Liver (tissue), 8 donors: ENCODE measurements at regions not wholly inside any gene's neighbourhood (a gene's known extent, or its start where the extent isn't known, plus 50 kb on each side); places are given as distances from the start of the nearest gene placed in this dataset.

Experiments
- DNase-seq: peaks from one replicate; pipeline ENCODE4 v3.0.0-alpha.2; 2017; ENCODE audit warnings: low spot score
- H3K27ac ChIP-seq, 2 donors: one replicate each; pipeline ENCODE4 v1.7.0; 2013; ENCODE audit warnings: inconsistent platforms in 2 of 2, low read length in 2 of 2, control low read depth in 1 of 2, low read depth in 1 of 2, mild to moderate bottlenecking in 1 of 2
- H3K27me3 ChIP-seq, 4 donors: one replicate each; pipeline versions ENCODE4 v1.6.1 to v1.7.0; 2013; ENCODE audit warnings: low read length in 3 of 4, inconsistent platforms in 1 of 4, mild to moderate bottlenecking in 1 of 4, moderate library complexity in 1 of 4; ENCODE audit not compliant: control insufficient read depth in 4 of 4, insufficient read depth in 4 of 4
- H3K36me3 ChIP-seq, 4 donors: one replicate each; pipeline versions ENCODE4 v1.6.1 to v1.7.0; 2013; ENCODE audit warnings: low read length in 3 of 4, mild to moderate bottlenecking in 3 of 4, low read depth in 1 of 4, moderate library complexity in 1 of 4; ENCODE audit not compliant: control insufficient read depth in 4 of 4, insufficient read depth in 3 of 4
- H3K4me1 ChIP-seq, 4 donors: one replicate each; pipeline versions ENCODE4 v1.6.1 to v1.7.0; 2013; ENCODE audit warnings: low read length in 3 of 4, mild to moderate bottlenecking in 3 of 4, moderate library complexity in 1 of 4; ENCODE audit not compliant: control insufficient read depth in 4 of 4, insufficient read depth in 4 of 4
- H3K4me3 ChIP-seq, 3 donors: one replicate each; pipeline versions ENCODE4 v1.6.1 to v1.7.0; 2013; ENCODE audit warnings: low read length in 3 of 3, control low read depth in 1 of 3, low read depth in 1 of 3, mild to moderate bottlenecking in 1 of 3
- H3K9ac ChIP-seq, 2 donors: one replicate each; pipeline ENCODE4 v1.7.0; 2013; ENCODE audit warnings: low read length in 2 of 2, mild to moderate bottlenecking in 2 of 2, moderate library complexity in 2 of 2, control low read depth in 1 of 2, low read depth in 1 of 2
- H3K9me3 ChIP-seq, 4 donors: one replicate each; pipeline versions ENCODE4 v1.6.1 to v1.7.0; 2013; ENCODE audit warnings: low read length in 3 of 4; ENCODE audit not compliant: control insufficient read depth in 4 of 4
- ATF3 ChIP-seq: IDR thresholded peaks from 2 replicates; pipeline ENCODE4 v1.6.1; 2016; ENCODE audit warnings: antibody characterized with exemption
- CTCF ChIP-seq: fragments of 150-350 bp; IDR thresholded peaks from 2 replicates; pipeline ENCODE4 v1.5.1; 2017; ENCODE audit warnings: improper control_type of control experiment, low read depth, low read length; ENCODE audit not compliant: missing input control
- EGR1 ChIP-seq, 2 donors: IDR thresholded peaks; 2 replicates each; pipeline ENCODE4 v1.6.1; 2016 to 2018; ENCODE audit warnings: antibody characterized with exemption in 2 of 2, low read depth in 2 of 2
- FOXA1 ChIP-seq: IDR thresholded peaks from 2 replicates; pipeline ENCODE4 v1.6.1; 2016; ENCODE audit warnings: antibody characterized with exemption
- FOXA2 ChIP-seq: IDR thresholded peaks from 2 replicates; pipeline ENCODE4 v1.6.1; 2016; ENCODE audit warnings: antibody characterized with exemption
- HNF4A ChIP-seq, 2 donors: conservative IDR thresholded peaks; 2 replicates each; pipeline ENCODE4 v1.6.1; 2016; ENCODE audit warnings: antibody characterized with exemption in 2 of 2, mild to moderate bottlenecking in 2 of 2
- HNF4G ChIP-seq: IDR thresholded peaks from 2 replicates; pipeline ENCODE4 v1.6.1; 2016; ENCODE audit warnings: antibody characterized with exemption
- JUND ChIP-seq, 2 donors: IDR thresholded peaks; 2 replicates each; pipeline ENCODE4 v1.6.1; 2016; ENCODE audit warnings: antibody characterized with exemption in 2 of 2
- MAX ChIP-seq: IDR thresholded peaks from 2 replicates; pipeline ENCODE4 v1.6.1; 2016; ENCODE audit warnings: antibody characterized with exemption
- NR2F2 ChIP-seq: IDR thresholded peaks from 2 replicates; pipeline ENCODE4 v1.6.1; 2016; ENCODE audit warnings: antibody characterized with exemption
- RAD21 ChIP-seq, 2 donors: IDR thresholded peaks; 2 replicates each; pipeline ENCODE4 v1.6.1; 2016; ENCODE audit warnings: antibody characterized with exemption in 2 of 2, mild to moderate bottlenecking in 2 of 2
- SP1 ChIP-seq: IDR thresholded peaks from 2 replicates; pipeline ENCODE4 v1.6.1; 2018; ENCODE audit warnings: antibody characterized with exemption, mild to moderate bottlenecking
- TAF1 ChIP-seq: conservative IDR thresholded peaks from 2 replicates; pipeline ENCODE4 v1.6.1; 2016; ENCODE audit warnings: antibody characterized with exemption, mild to moderate bottlenecking
- ZBTB33 ChIP-seq: IDR thresholded peaks from 2 replicates; pipeline ENCODE4 v1.6.1; 2016; ENCODE audit warnings: antibody characterized with exemption
- WGBS: extraction: QIAGEN DNeasy Blood & Tissue Kit; methylation state at CpG from one replicate; pipeline ENCODE4 v1.1.7; 2013; 5-methylcytosine and 5-hydroxymethylcytosine counted together
- TF ChIP-seq, protein P1 (sequence below): IDR thresholded peaks from 2 replicates; pipeline ENCODE4 v1.6.1; 2016; ENCODE audit warnings: antibody characterized with exemption, mild to moderate bottlenecking
- donor health status: healthy.
- donor health status: healthy.
- donor health status: healthy.
- donor health status: healthy.
- donor health status: healthy.

GRCh38 chr5:92328584-92329259, 945.6 kb upstream of the ARRDC3 start:
- WGBS, result 81% methylated on average over 4 of the region's 4 CpGs
- TF ChIP-seq RAD21 (IDR thresholded peaks at IDR 0.05), result no peak
- TF ChIP-seq FOXA2, result no peak
- no peak for TF ChIP-seq CTCF
- no peak for TF ChIP-seq TAF1
- TF ChIP-seq NR2F2, result no peak
- no peak for TF ChIP-seq HNF4A (conservative IDR thresholded peaks at IDR 0.05)
- no peak for TF ChIP-seq ATF3
- TF ChIP-seq EGR1 (IDR thresholded peaks at IDR 0.05; ENCODE audit: low read depth in 2 of 2), result no peak
- TF ChIP-seq JUND (IDR thresholded peaks at IDR 0.05), result no peak
- TF ChIP-seq FOXA1, result no peak

GRCh38 chr5:92320446-92320845, 937.3 kb upstream of the ARRDC3 start:
- no peak for DNase-seq
- Histone ChIP-seq H3K9ac (no peak overlapping the region), H3K27me3 (no peaks in the 10 kb centered on the region), H3K36me3 (no peaks in the 10 kb centered on the region), H3K9me3 (no peaks in the 10 kb centered on the region), H3K4me1 (peaks cover 0 to 2% (median 0%) of the 10 kb centered on the region in 4 donors), H3K27ac (no peak overlapping the region), H3K4me3 (no peak overlapping the region)
- WGBS, result 84% methylated on average over 5 of the region's 5 CpGs
- no peak for TF ChIP-seq HNF4A (conservative IDR thresholded peaks at IDR 0.05)
- no peak for TF ChIP-seq EGR1 (IDR thresholded peaks at IDR 0.05; ENCODE audit: low read depth in 2 of 2)
- TF ChIP-seq NR2F2, result no peak
- TF ChIP-seq TAF1, result no peak
- no peak for TF ChIP-seq MAX
- no peak for TF ChIP-seq ATF3
- no peak for TF ChIP-seq SP1
- no peak for TF ChIP-seq JUND (IDR thresholded peaks at IDR 0.05)
- TF ChIP-seq HNF4G, result no peak
- no peak for TF ChIP-seq ZBTB33
- TF ChIP-seq, protein P1, sequence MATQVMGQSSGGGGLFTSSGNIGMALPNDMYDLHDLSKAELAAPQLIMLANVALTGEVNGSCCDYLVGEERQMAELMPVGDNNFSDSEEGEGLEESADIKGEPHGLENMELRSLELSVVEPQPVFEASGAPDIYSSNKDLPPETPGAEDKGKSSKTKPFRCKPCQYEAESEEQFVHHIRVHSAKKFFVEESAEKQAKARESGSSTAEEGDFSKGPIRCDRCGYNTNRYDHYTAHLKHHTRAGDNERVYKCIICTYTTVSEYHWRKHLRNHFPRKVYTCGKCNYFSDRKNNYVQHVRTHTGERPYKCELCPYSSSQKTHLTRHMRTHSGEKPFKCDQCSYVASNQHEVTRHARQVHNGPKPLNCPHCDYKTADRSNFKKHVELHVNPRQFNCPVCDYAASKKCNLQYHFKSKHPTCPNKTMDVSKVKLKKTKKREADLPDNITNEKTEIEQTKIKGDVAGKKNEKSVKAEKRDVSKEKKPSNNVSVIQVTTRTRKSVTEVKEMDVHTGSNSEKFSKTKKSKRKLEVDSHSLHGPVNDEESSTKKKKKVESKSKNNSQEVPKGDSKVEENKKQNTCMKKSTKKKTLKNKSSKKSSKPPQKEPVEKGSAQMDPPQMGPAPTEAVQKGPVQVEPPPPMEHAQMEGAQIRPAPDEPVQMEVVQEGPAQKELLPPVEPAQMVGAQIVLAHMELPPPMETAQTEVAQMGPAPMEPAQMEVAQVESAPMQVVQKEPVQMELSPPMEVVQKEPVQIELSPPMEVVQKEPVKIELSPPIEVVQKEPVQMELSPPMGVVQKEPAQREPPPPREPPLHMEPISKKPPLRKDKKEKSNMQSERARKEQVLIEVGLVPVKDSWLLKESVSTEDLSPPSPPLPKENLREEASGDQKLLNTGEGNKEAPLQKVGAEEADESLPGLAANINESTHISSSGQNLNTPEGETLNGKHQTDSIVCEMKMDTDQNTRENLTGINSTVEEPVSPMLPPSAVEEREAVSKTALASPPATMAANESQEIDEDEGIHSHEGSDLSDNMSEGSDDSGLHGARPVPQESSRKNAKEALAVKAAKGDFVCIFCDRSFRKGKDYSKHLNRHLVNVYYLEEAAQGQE, result no peak
- no peak for TF ChIP-seq RAD21 (IDR thresholded peaks at IDR 0.05)

More at GRCh38 chr5:92328584-92329259, 945.6 kb upstream of the ARRDC3 start:
- no peak for DNase-seq
- H3K4me1 ChIP-seq, result no peaks in the 10 kb centered on the region
- H3K36me3 ChIP-seq, result no peaks in the 10 kb centered on the region
- H3K27me3 ChIP-seq, result no peaks in the 10 kb centered on the region
- no peaks in the 10 kb centered on the region for H3K9me3 ChIP-seq
- H3K27ac ChIP-seq, result no peak overlapping the region
- H3K4me3 ChIP-seq, result no peak overlapping the region
- no peak overlapping the region for H3K9ac ChIP-seq
